Rectal smooth muscle tissue (tissue), 1 donor: ENCODE measurements at regions not wholly inside any gene's neighbourhood (a gene's known extent, or its start where the extent isn't known, plus 50 kb on each side); places are given as distances from the start of the nearest gene placed in this dataset.

Experiments
- H3K27ac ChIP-seq: one replicate; pipeline ENCODE4 v1.7.0; 2013; ENCODE audit warnings: low read depth, low read length, inconsistent platforms
- H3K27me3 ChIP-seq: one replicate; pipeline ENCODE4 v1.7.0; 2013; ENCODE audit warnings: low read length; ENCODE audit not compliant: control insufficient read depth, insufficient read depth
- H3K36me3 ChIP-seq: one replicate; pipeline ENCODE4 v1.7.0; 2013; ENCODE audit warnings: low read length; ENCODE audit not compliant: control insufficient read depth, insufficient read depth
- H3K4me1 ChIP-seq: one replicate; pipeline ENCODE4 v1.7.0; 2013; ENCODE audit warnings: low read length; ENCODE audit not compliant: control insufficient read depth, insufficient read depth
- H3K4me3 ChIP-seq: one replicate; pipeline ENCODE4 v1.7.0; 2013; ENCODE audit warnings: low read length
- H3K9ac ChIP-seq: one replicate; pipeline ENCODE4 v1.7.0; 2013; ENCODE audit warnings: low read length

GRCh38 chr15:39192351-39192750 lies 388.5 kb upstream of the THBS1 start:
- Histone ChIP-seq H3K27ac (no peak overlapping the region), H3K27me3 (no peaks in the 10 kb centered on the region), H3K36me3 (no peaks in the 10 kb centered on the region), H3K4me1 (peaks cover 7% of the 10 kb centered on the region), H3K4me3 (no peak overlapping the region), H3K9ac (no peak overlapping the region)

GRCh38 chr15:39192979-39193560 lies 387.8 kb upstream of the THBS1 start:
- H3K4me1 ChIP-seq: peaks cover 7% of the 10 kb centered on the region
- no peak overlapping the region for H3K9ac ChIP-seq
- no peaks in the 10 kb centered on the region for H3K27me3 ChIP-seq
- no peak overlapping the region for H3K4me3 ChIP-seq
- H3K36me3 ChIP-seq: no peaks in the 10 kb centered on the region
- no peak overlapping the region for H3K27ac ChIP-seq

GRCh38 chr15:39193611-39194010 lies 387.3 kb upstream of the THBS1 start:
- Histone ChIP-seq H3K27me3 (no peaks in the 10 kb centered on the region), H3K36me3 (no peaks in the 10 kb centered on the region), H3K9ac (no peak overlapping the region), H3K4me1 (peaks cover 10% of the 10 kb centered on the region), H3K4me3 (no peak overlapping the region), H3K27ac (no peak overlapping the region)

- no peak overlapping the region for H3K9ac ChIP-seq
- H3K36me3 ChIP-seq: no peaks in the 10 kb centered on the region
- no peak overlapping the region for H3K4me3 ChIP-seq
- H3K4me1 ChIP-seq: peaks cover 14% of the 10 kb centered on the region
- H3K27me3 ChIP-seq: no peaks in the 10 kb centered on the region
- no peak overlapping the region for H3K27ac ChIP-seq
Observed at GRCh38 chr15:39194106-39194830, 386.6 kb upstream of the THBS1 start.

GRCh38 chr15:39195961-39196486 lies 384.9 kb upstream of the THBS1 start:
- no peak overlapping the region for H3K9ac ChIP-seq
- no peak overlapping the region for H3K4me3 ChIP-seq
- H3K4me1 ChIP-seq: peaks cover 19% of the 10 kb centered on the region
- H3K27me3 ChIP-seq: no peaks in the 10 kb centered on the region
- no peak overlapping the region for H3K27ac ChIP-seq
- H3K36me3 ChIP-seq: no peaks in the 10 kb centered on the region

- H3K36me3 ChIP-seq: no peaks in the 10 kb centered on the region
- no peak overlapping the region for H3K9ac ChIP-seq
- H3K27me3 ChIP-seq: no peaks in the 10 kb centered on the region
- peak overlapping the region; percentile 83 for H3K27ac ChIP-seq
- H3K4me3 ChIP-seq: no peak overlapping the region
- peaks cover 19% of the 10 kb centered on the region for H3K4me1 ChIP-seq
Observed at GRCh38 chr15:39198044-39199000, 382.6 kb upstream of the THBS1 start.

GRCh38 chr15:39199076-39199475 lies 381.8 kb upstream of the THBS1 start:
- Histone ChIP-seq H3K9ac (no peak overlapping the region), H3K4me3 (no peak overlapping the region), H3K36me3 (no peaks in the 10 kb centered on the region), H3K4me1 (peaks cover 18% of the 10 kb centered on the region), H3K27me3 (no peaks in the 10 kb centered on the region), H3K27ac (peak overlapping the region; percentile 83)

GRCh38 chr15:39200586-39200985 lies 380.3 kb upstream of the THBS1 start:
- Histone ChIP-seq H3K27ac (no peak overlapping the region), H3K9ac (no peak overlapping the region), H3K36me3 (no peaks in the 10 kb centered on the region)

GRCh38 chr15:39202641-39203040 lies 378.2 kb upstream of the THBS1 start:
- no peaks in the 10 kb centered on the region for H3K27me3 ChIP-seq
- H3K4me3 ChIP-seq: no peak overlapping the region
- H3K4me1 ChIP-seq: peaks cover 12% of the 10 kb centered on the region
- no peak overlapping the region for H3K9ac ChIP-seq
- no peak overlapping the region for H3K27ac ChIP-seq
- H3K36me3 ChIP-seq: no peaks in the 10 kb centered on the region

More at GRCh38 chr15:39200586-39200985, 380.3 kb upstream of the THBS1 start:
- Histone ChIP-seq H3K4me3 (no peak overlapping the region), H3K27me3 (no peaks in the 10 kb centered on the region), H3K4me1 (peaks cover 12% of the 10 kb centered on the region)

- Histone ChIP-seq H3K4me3 (no peak overlapping the region), H3K27me3 (no peaks in the 10 kb centered on the region), H3K9ac (no peak overlapping the region), H3K36me3 (no peaks in the 10 kb centered on the region), H3K27ac (no peak overlapping the region), H3K4me1 (peaks cover 7% of the 10 kb centered on the region)
Observed at GRCh38 chr15:39204031-39204430, 376.8 kb upstream of the THBS1 start.

- Histone ChIP-seq H3K36me3 (no peaks in the 10 kb centered on the region), H3K4me3 (no peak overlapping the region), H3K9ac (no peak overlapping the region), H3K27ac (no peak overlapping the region), H3K27me3 (no peaks in the 10 kb centered on the region), H3K4me1 (no peaks in the 10 kb centered on the region)
Observed at GRCh38 chr15:39205081-39205480, 375.8 kb upstream of the THBS1 start.
